Activated CD8-positive, alpha-beta T cell treated with anti-CD3 and anti-CD28 coated beads, Interleukin-2, amount 10 ng/mL, durations not matched to agents 7 days and 5 days (primary cell): ENCODE measurements at regions not wholly inside any gene's neighbourhood (a gene's known extent, or its start where the extent isn't known, plus 50 kb on each side); places are given as distances from the start of the nearest gene placed in this dataset.

ENCODE experiments used
- ATAC-seq: fragments of 150-1000 bp; cut with Tn5 transposase; one replicate; pipeline ENCODE4 v1.10.0; 2021; ENCODE audit warnings: moderate library complexity
- CTCF ChIA-PET: fragments of 350-600 bp; sonication (Branson Sonifier 250); formaldehyde crosslinking; loops from one replicate; lab custom pipeline; 2021; ENCODE audit warnings: antibody characterized with exemption; lab: Charles Lee
- POLR2A ChIA-PET: fragments of 350-600 bp; sonication (Branson Sonifier 250); formaldehyde crosslinking; loops from one replicate; lab custom pipeline; 2021; ENCODE audit warnings: antibody characterized with exemption; lab: Charles Lee
- DNase-seq: peaks from one replicate; pipeline ENCODE4 v3.0.0-alpha.2; 2020
- H3K27ac Mint-ChIP-seq: one replicate; pipeline ENCODE4 v1.8.0; 2021; ENCODE audit warnings: mild to moderate bottlenecking, mixed read lengths
- H3K27me3 Mint-ChIP-seq: one replicate; pipeline ENCODE4 v1.8.0; 2021; ENCODE audit warnings: low read depth, mixed read lengths
- H3K36me3 Mint-ChIP-seq: one replicate; pipeline ENCODE4 v1.8.0; 2021; ENCODE audit warnings: low read depth, mixed read lengths
- H3K4me1 Mint-ChIP-seq: one replicate; pipeline ENCODE4 v1.8.0; 2021; ENCODE audit warnings: low read depth, mixed read lengths
- H3K4me3 Mint-ChIP-seq: one replicate; pipeline ENCODE4 v1.8.0; 2021; ENCODE audit warnings: mild to moderate bottlenecking, mixed read lengths
- H3K9me3 Mint-ChIP-seq: one replicate; pipeline ENCODE4 v1.8.0; 2022; ENCODE audit warnings: mixed read lengths; ENCODE audit not compliant: insufficient read depth

DNA sequence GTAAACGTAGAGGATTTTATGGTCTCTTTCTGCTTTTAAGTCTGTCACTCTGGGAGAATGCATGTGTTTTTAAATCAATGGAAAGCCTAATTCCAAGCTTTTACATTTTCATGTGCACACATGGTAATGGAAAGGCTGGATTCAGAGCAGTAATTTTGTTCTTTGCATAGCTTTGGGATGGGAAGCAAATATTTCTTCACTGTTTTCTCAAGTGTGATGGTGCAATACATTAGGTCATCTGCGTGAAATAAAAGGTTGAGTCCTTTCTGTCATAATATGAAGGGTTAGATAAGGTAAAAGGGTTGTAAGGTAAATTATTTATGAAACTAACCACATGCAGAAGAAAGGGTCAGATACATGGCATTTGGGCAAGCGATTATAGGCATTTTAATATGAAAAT, 88.2 kb upstream of the NR3C1 start:
- no peak overlapping the region for H3K4me3 Mint-ChIP-seq
- DNase-seq (no peak), ATAC-seq (no peak)
- ChIA-PET POLR2A (no interaction called here), CTCF (no interaction called here)
- no peaks in the 10 kb centered on the region for H3K36me3 Mint-ChIP-seq
- no peaks in the 10 kb centered on the region for H3K4me1 Mint-ChIP-seq
- H3K27ac Mint-ChIP-seq: no peak overlapping the region
- H3K9me3 Mint-ChIP-seq: no peaks in the 10 kb centered on the region
- H3K27me3 Mint-ChIP-seq: no peaks in the 10 kb centered on the region

DNA sequence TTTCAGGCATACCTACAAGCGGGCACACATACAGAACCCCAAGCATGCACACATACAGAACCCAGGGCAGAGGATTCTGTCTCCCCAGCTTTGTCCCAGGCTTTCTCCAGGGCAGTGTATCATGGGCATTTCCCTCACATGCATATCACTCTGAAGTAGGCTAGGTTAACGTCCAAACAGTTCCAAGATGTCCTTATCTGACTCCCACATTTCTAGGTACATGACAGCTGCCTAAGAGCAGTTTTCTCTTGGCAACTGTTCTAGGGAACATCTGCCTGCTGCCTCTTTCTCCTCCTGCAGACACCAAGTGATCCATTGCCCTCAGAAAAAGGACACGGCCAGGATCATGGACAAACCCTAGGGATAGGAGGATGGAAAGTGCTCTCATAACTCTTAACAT, 84.9 kb upstream of the NR3C1 start:
- H3K4me3 Mint-ChIP-seq: no peak overlapping the region
- H3K36me3 Mint-ChIP-seq: no peaks in the 10 kb centered on the region
- no peaks in the 10 kb centered on the region for H3K4me1 Mint-ChIP-seq
- ATAC-seq (no peak), DNase-seq (no peak)
- no peaks in the 10 kb centered on the region for H3K27me3 Mint-ChIP-seq
- ChIA-PET CTCF (no interaction called here), POLR2A (no interaction called here)
- H3K27ac Mint-ChIP-seq: no peak overlapping the region
- H3K9me3 Mint-ChIP-seq: no peaks in the 10 kb centered on the region

DNA sequence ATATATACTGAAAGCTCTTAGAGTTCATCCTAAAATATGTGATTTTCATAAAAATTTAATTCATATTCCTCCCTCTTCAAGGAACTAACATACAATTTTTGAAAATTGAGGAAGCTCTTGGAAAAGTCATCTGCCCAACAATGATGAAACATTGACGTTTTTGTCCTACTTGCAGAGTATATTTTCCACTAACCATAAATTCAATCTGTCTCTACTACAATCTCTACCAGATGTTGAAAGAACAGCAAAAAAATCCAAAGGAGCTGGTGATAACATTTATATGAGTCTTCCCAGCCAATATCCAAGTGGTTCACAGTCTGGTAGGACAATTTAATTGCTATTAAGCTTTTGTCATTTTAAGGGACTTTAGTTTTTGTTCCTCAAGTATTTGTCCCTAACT, 81.1 kb upstream of the NR3C1 start:
- Mint-ChIP-seq H3K4me1 (no peaks in the 10 kb centered on the region), H3K36me3 (no peaks in the 10 kb centered on the region), H3K4me3 (no peak overlapping the region), H3K27ac (no peak overlapping the region), H3K9me3 (no peaks in the 10 kb centered on the region), H3K27me3 (no peaks in the 10 kb centered on the region)
- CTCF ChIA-PET: no interaction called here
- ATAC-seq: no peak
- DNase-seq: no peak
- POLR2A ChIA-PET: no interaction called here

DNA sequence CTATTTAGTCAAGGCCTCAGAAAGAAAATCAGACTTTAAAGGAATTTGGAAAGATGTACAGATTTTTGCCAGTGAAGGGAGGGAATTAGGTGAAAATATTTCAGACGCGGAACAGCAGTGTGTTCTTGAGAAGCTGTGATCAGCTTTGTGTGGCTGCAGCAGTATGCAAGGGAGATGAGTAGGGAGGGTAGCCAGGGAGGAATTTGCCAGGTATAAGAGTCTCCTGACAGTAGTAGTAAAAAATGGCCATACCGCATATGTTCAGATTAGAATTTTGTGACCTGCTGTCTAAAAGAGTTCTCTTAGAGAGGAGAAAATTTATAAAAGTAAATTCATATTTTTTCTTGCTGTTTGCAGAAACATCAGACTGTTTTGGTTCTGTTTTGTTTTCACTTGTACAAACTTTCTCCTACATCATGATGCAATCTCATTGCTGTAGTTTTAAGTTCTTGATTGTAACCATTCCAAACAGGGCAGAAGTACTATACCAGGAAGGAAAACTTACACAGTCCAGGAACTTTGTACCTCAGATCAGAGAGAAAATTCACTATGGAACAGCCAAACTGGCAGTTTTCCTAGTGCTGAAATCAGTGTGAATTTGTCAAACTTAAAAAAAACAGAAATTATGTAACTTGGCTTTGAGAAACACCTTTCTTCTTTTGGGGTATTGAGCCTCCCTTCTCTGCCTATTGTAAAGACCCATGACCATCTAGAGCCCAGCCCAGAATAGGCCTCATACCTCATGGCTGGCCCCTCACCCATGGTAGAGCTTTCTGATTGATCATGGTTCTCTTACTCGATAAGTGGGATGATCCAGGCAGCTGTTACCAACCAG, 78.4 kb upstream of the NR3C1 start:
- no peak for DNase-seq
- Mint-ChIP-seq H3K4me1 (no peaks in the 10 kb centered on the region), H3K27ac (no peak overlapping the region), H3K36me3 (no peaks in the 10 kb centered on the region), H3K9me3 (no peaks in the 10 kb centered on the region), H3K27me3 (no peaks in the 10 kb centered on the region), H3K4me3 (no peak overlapping the region)
- CTCF ChIA-PET: no interaction called here
- ATAC-seq: no peak
- POLR2A ChIA-PET: no interaction called here

GRCh38 chr5:143480001-143480400, 76.5 kb upstream of the NR3C1 start:
- no peaks in the 10 kb centered on the region for H3K27me3 Mint-ChIP-seq
- ChIA-PET POLR2A (no interaction called here), CTCF (no interaction called here)
- no peaks in the 10 kb centered on the region for H3K36me3 Mint-ChIP-seq
- DNase-seq: no peak
- no peak overlapping the region for H3K27ac Mint-ChIP-seq
- no peak for ATAC-seq
- no peak overlapping the region for H3K4me3 Mint-ChIP-seq
- no peaks in the 10 kb centered on the region for H3K4me1 Mint-ChIP-seq
- H3K9me3 Mint-ChIP-seq: no peaks in the 10 kb centered on the region

DNA sequence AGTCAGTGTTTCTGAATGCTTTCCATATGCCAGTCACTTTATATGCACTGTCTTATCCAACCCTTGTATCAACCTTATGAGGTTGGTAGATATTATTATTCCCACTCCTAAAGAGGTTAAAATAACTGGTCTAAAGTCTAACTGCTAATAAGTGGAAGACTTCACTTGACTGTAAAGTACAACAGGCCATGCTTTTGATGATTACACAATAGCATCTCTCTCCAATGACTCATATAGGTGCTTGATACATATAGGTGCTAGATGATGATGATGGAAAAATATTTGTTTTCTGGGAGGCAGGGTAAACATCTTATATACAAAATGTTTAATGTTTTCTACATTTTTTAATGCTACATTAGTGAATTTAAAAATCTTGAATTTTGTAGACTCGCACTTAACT, 75.9 kb upstream of the NR3C1 start:
- Mint-ChIP-seq H3K27me3 (peaks cover 2% of the 10 kb centered on the region), H3K9me3 (no peaks in the 10 kb centered on the region), H3K36me3 (no peaks in the 10 kb centered on the region), H3K4me1 (no peaks in the 10 kb centered on the region), H3K4me3 (no peak overlapping the region), H3K27ac (no peak overlapping the region)
- no peak for DNase-seq
- ChIA-PET CTCF (no interaction called here), POLR2A (no interaction called here)
- ATAC-seq: no peak

DNA sequence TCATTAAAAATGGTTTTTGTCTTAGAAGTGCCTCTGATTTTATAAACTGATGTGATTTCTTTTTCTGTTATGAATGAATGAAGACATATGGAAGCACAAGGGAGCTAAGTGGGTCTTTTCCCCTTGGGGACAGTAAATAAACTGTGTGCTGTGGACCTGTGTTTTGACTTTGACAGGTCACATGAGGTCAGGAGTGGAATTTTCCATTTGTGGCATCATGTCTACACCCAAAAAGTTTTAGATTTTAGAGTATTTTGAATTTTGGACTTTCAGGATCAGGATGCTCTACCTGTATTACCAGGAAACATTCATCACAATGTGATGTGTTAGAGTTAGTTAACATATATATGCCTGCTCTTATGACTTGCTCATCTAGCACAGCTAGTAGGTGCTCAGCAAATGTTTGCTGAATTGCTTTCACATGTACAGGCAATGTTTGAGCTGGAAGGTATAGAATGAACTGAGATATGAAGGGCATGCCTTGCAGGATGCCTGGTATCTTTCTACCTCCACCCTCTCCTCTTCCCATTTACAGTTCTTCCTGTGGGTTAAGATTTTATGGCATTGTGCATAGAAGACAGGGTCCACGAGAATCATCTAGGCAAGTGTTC, 73.2 kb upstream of the NR3C1 start:
- H3K9me3 Mint-ChIP-seq: no peaks in the 10 kb centered on the region
- no peaks in the 10 kb centered on the region for H3K4me1 Mint-ChIP-seq
- no peak overlapping the region for H3K4me3 Mint-ChIP-seq
- peaks cover 2% of the 10 kb centered on the region for H3K27me3 Mint-ChIP-seq
- no peak for ATAC-seq
- no peak for DNase-seq
- no peaks in the 10 kb centered on the region for H3K36me3 Mint-ChIP-seq
- ChIA-PET POLR2A (no interaction called here), CTCF (no interaction called here)
- no peak overlapping the region for H3K27ac Mint-ChIP-seq

- H3K4me1 Mint-ChIP-seq: no peaks in the 10 kb centered on the region
- no peaks in the 10 kb centered on the region for H3K9me3 Mint-ChIP-seq
Observed at GRCh38 chr5:143474616-143475015, 71.1 kb upstream of the NR3C1 start.

GRCh38 chr5:143473481-143473880, 70.0 kb upstream of the NR3C1 start:
- ChIA-PET POLR2A (no interaction called here), CTCF (no interaction called here)
- no peak overlapping the region for H3K27ac Mint-ChIP-seq
- no peaks in the 10 kb centered on the region for H3K4me1 Mint-ChIP-seq
- ATAC-seq (no peak), DNase-seq (no peak)
- H3K9me3 Mint-ChIP-seq: no peaks in the 10 kb centered on the region
- no peaks in the 10 kb centered on the region for H3K36me3 Mint-ChIP-seq
- H3K27me3 Mint-ChIP-seq: peaks cover 2% of the 10 kb centered on the region
- H3K4me3 Mint-ChIP-seq: no peak overlapping the region

More at GRCh38 chr5:143474616-143475015, 71.1 kb upstream of the NR3C1 start:
- Mint-ChIP-seq H3K27ac (no peak overlapping the region), H3K27me3 (peaks cover 2% of the 10 kb centered on the region), H3K36me3 (no peaks in the 10 kb centered on the region), H3K4me3 (no peak overlapping the region)
- POLR2A ChIA-PET: no interaction called here
- DNase-seq: no peak
- ATAC-seq: no peak
- CTCF ChIA-PET: interaction anchor here (0.7 kb wide), 1 partner anchor 1464 kb away, joined by 3 read pairs; no protein-coding TSS in a partner anchor

GRCh38 chr5:143472576-143472975, 69.1 kb upstream of the NR3C1 start:
- ChIA-PET CTCF (no interaction called here), POLR2A (no interaction called here)
- no peak overlapping the region for H3K4me3 Mint-ChIP-seq
- no peaks in the 10 kb centered on the region for H3K36me3 Mint-ChIP-seq
- H3K4me1 Mint-ChIP-seq: no peaks in the 10 kb centered on the region
- DNase-seq (no peak), ATAC-seq (no peak)
- H3K9me3 Mint-ChIP-seq: no peaks in the 10 kb centered on the region
- peaks cover 2% of the 10 kb centered on the region for H3K27me3 Mint-ChIP-seq
- H3K27ac Mint-ChIP-seq: no peak overlapping the region

- no peaks in the 10 kb centered on the region for H3K36me3 Mint-ChIP-seq
- H3K4me1 Mint-ChIP-seq: no peaks in the 10 kb centered on the region
- peaks cover 2% of the 10 kb centered on the region for H3K27me3 Mint-ChIP-seq
- ChIA-PET POLR2A (no interaction called here), CTCF (no interaction called here)
- no peak for ATAC-seq
- H3K27ac Mint-ChIP-seq: no peak overlapping the region
- no peak for DNase-seq
- H3K4me3 Mint-ChIP-seq: no peak overlapping the region
- H3K9me3 Mint-ChIP-seq: no peaks in the 10 kb centered on the region
Observed at GRCh38 chr5:143471666-143472464, 68.4 kb upstream of the NR3C1 start.

GRCh38 chr5:143471041-143471509, 67.6 kb upstream of the NR3C1 start:
- Mint-ChIP-seq H3K27ac (no peak overlapping the region), H3K4me3 (no peak overlapping the region), H3K27me3 (peaks cover 2% of the 10 kb centered on the region), H3K4me1 (no peaks in the 10 kb centered on the region), H3K9me3 (no peaks in the 10 kb centered on the region), H3K36me3 (no peaks in the 10 kb centered on the region)
- CTCF ChIA-PET: no interaction called here
- POLR2A ChIA-PET: no interaction called here
- ATAC-seq: no peak
- no peak for DNase-seq
